DMS53 (cell line): ENCODE measurements at regions not wholly inside any gene's neighbourhood (a gene's known extent, or its start where the extent isn't known, plus 50 kb on each side); places are given as distances from the start of the nearest gene placed in this dataset.
A peak's percentile ranks its signal among the peaks of the same experiment; 100 is the strongest.

Experiments
- DNase-seq: peaks from one replicate; lab custom pipeline; 2025; lab: John Stamatoyannopoulos, UW

DNA sequence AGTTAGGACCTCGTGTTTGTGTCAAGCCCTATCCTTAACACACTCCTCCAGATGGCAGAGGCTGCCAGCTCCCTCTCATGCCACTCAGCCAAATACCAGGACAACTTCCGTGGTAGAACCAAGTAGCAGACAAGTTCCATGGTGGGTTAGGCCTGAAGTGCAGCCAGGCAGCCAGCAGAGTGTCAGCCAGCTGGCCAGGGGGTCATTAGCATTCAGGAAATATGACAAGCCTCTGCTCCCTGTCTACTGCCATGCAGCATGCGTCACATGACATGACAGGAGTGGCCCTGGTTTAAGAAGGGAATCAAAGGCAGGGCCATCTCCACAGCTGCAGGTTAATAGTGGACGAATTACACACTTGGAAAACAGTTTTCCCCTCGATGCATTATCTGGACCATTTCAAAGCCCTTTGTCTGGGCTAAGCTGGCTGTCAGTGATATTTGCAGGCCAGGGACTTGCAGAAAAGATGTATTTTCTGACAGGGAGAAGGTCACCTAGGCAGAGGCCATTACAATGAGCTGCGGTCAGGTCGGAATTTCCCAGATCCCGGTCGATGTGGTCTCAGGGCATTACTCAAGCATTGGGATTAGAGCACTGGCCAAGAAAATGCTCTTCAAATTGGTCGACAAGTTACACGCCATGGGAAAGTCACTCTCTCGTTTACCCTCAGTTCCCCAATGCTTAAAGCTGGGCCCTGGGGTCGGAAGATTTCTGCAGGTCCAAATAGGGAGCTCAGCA lies 461.7 kb upstream of the CADM1 start:
- DNase-seq = peak; percentile 90

DNA sequence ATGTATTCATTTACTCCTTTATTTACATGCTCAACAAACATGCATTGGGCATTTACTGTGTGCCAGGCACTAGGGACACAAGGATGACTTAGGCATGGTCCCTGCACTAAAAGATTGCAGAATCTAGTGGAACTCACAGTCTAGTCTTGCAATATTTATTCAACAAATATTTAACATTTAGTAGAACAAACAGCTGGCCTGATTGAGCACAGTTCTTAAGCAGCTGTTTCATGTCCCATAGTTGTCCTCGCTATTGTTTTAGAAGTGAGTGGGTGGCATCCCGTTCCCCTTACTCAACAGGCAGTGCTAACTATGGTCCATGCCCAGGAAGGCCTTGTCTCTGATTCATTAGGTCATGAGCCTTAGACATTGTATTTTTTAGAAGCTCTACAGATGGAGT lies 459.9 kb upstream of the CADM1 start:
- DNase-seq = peak; percentile 85

DNA sequence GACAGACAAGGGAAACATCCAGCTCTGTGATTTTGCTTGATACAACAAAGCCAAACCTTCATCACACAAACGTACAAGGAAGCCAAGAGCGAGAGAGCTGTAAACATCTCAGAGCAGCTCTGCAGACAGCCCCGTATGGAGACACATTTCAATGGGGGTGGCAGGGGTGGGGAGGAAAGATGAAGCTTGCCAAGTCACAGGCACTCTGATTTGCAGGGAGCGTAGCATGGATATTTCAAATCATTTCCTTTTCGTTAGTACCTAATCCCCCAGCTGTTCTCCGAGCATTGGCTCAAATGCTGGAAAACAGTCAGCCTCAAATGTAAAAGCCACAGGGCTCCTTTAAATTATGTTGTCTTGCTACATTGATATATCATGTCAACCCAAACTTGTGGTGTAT lies 458.9 kb upstream of the CADM1 start:
- peak; percentile 88 for DNase-seq

DNA sequence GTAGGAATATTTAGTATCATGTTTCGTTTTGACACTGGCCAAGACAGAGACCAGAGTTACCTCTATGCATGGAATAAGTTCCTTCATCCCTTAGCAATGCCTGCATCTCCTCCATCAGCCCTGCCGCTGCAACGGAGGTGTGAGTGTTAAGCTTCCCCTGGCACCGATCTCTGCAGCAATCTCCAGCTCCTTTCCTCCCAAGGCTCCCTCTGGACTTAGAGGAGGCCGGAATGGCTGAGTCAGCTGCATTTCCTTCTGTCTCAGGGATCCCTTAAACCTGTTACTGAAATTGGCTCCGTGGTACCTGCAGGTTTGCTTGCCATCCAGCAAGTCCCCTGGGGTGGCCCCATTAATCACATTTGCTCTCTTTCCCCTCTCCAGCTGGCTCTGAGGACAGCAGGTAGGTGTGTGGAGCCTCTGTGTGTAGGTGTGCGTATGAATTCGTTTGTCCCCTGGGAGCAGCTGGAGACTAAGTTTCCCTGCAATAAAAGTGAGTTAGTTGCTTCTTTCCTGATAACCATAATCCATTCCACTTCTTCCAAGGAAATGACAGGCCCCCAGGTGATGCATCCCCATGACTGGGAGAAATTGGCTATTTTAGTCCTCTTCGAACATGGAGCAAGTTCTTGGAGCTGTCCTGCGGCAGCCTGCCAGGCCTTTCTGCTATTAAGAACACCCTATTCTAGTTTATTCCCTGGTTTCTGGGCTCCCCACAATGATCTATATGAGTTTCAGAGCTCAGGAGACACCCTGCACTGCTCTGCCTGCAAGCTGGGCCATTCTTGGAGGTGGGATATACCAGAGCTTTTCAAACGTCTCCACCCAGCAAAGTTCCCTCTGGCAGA lies 457.2 kb upstream of the CADM1 start:
- peak; percentile 79 for DNase-seq

DNA sequence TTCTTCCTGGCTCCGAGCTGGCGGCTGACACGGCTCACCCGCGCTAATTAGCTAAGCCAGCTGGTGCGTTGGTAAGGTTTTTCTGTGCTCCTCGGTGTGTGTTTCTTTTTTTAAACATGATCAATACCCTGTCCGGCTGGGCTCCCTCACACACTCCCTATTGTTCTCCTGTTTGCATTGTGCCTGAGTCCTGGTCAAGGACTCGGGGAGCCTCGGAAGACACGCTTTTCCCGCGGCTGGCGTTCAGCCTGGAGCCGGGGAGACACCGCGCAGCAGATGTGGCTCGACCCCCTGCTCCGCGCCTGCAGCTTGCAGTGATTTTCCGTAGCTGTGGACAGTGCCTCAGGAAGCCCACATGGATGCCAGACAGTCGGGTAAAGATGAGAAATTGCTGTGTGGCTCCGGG lies 454.9 kb upstream of the CADM1 start:
- peak; percentile 83 for DNase-seq

DNA sequence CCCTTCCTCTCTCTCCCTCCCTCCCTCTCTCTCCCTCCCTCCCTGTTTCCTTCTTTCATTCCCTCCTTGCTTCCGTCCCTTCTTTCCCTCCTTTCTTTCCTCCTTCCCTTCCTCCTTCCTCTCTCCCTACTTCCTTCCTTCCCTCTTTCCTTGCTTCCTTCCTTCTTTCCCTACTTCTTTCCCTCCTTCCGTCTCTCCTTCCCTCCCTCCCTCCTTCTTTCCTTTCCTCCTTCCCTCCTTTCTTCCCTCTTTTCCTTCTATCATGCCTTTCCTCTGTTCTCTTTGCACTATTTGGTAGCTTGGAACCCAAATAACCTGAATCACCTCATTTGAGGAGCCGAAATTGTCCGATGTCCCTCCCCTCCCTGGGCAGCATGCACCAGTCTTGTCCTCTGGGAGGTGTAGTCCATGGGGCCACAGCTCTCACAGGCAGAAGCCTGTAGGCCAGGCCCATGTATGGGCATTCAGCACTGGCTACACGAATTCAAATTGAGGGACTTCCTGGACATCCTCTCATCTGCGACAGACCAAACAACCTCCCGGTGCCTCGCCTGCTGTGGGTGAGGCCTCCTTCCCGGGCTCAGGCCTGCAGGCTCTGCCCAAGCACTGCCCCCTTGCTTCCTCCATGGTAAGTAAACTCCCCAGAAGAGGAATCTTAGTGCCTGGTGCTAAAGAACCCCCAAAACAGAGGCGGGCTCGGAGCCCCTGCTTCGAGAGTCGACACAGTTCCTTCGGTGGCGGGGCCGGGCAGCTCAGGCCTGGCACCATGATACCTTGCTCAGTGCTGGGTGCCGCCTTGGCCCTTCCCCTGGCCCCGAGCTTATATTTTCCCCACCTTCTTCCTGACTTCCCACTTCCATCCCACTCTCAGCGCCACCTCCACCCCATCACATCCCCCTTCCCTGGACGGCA lies 454.1 kb upstream of the CADM1 start:
- peak; percentile 98 for DNase-seq

DNA sequence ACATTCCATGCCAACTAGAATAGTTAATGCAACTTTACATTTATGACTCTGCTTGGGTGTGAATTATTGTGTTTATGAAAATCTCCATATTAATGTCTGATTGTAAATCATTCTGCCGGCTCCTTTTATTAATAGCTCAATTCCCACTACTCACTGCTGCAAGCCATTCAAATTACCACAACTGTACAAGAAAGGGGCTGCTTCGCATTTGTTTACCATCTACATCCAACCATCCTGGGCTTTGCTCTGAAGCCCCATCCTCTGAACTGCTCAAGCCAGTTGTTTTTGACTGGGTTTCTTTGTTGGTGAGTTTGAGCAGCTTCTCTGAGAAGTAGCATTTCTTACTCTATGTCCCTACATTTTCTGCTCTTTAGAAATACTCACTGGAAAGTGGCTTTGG lies 451.6 kb upstream of the CADM1 start:
- DNase-seq = no peak

DNA sequence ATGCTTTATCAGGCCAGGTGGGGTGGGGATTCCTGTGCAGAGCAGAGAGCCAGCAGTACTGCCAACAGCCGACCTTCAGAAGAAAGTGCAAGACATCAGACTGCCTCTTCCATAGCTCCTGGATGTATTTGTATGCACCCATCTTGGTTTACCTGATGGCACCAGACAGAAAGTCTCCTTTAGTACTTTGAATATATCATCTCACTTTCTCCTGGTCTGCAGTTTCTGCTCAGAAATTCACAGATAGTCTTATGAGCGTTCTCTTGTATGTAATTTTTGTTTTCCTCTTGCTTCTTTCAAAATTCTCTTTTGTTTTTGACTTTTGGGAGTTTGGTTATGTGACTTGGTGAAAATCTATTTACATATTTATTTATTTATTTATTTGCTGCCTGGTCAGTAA lies 446.4 kb upstream of the CADM1 start:
- no peak for DNase-seq

DNA sequence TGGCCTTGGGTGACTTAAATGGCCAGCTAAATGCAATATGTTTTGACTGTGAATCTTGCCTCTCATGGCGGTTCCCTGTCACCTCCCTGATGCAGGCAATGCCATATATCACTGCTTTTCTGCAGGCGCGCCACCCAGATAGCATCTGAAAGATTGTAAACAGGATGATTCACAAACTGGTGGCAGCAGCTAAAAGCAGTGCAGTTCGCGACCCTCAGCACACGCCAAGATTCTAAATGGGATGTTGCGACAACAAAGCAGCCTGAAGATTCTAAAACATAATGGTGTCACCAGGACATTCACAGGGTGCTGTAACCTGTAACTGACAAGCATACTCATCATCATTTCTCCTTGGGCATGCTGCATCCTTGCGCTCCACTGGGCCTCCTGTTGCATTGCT lies 440.4 kb upstream of the CADM1 start:
- DNase-seq = no peak

DNA sequence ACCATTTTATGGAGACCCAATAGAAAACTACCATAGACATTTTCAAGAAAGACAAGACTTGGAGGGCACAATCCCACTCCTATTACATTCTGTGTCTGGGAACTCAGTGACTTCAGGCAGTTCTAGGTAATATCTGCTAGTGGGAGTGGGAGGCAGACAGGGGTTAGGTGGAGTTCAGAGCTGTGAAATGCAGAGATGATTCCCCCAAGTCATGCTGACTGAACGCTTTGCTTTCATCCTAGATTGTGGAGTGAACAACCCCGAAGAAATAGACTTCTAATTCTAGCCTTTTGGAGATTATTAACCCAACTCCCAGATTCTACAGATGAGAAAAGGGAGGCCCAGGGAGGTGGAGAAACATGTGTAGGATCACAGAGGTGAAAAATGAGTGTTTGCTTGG lies 437.8 kb upstream of the CADM1 start:
- DNase-seq = no peak

DNA sequence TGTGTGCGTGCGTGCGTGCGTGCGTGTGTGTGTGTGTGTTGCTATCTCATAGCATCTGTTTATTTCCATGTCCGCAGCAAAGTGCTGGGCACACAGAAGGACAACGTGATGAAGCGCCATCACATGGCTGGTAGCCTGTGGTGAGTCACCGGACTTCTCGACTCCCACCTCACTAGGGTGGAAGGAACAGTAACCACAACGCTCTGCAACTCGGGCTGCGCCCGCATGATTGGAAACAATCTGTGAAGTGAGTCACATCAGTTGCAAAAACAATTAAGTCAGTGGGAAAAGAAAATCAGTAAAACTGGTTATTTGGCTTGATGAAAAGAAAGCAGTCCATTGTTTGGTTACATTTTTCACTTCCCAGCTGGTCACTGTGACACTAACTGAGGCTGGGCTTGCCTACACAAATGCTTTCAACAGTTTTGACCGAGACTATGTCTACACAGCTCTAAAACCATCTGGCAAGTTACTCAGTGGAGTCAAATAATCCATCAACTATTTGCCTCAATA lies 437.3 kb upstream of the CADM1 start:
- peak; percentile 99 for DNase-seq

DNA sequence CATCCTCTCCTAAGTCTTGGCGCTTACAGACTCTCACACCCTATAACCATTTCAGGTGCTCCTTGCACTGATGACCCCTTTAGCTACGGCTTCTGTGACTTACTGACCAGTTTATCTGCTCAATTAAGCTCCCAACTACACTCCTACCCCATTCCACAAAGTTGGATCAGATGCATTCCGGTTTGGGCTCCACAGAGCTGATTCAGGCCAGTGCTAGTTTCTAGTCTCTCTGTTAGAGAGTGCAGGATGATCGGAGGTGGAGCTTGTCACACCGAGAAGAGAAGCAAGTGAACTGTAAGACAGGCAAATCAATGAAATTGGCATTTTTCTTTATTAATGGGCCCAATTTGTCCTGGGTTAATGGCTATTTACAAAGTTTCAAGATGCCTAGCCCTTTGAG lies 436.8 kb upstream of the CADM1 start:
- peak; percentile 89 for DNase-seq

DNA sequence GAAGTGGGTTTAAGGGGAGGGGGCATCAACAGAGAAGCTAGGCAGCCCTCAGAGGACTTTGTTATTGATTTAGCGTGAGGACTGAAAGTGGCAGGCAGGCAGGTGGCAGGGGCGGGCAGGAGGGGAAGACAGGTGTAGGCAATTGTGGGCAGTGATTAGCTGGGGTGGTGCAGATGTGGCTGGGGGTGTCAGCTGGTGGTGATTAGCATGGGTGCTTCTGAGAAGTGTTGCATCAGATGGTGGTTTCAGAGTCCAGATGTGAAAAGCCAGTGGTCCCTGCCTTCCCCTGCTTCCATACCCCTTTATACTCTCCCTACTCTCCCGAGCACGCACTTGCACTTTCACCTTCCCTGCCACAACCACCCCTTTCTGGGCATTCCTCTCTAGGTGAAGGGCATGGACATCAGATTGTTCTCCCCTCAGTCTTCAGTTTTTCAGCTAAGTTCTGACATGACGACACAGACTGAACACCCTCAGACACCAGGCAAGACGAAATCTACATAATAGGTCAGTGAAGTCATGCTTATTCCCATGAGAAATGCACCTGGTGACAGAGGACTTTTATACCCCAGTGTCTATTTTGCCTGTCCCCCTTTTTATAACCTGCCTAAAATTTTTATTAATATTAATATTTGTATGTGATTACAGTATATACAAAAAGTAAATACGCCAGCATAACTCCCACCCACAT lies 435.7 kb upstream of the CADM1 start:
- DNase-seq = peak; percentile 95

DNA sequence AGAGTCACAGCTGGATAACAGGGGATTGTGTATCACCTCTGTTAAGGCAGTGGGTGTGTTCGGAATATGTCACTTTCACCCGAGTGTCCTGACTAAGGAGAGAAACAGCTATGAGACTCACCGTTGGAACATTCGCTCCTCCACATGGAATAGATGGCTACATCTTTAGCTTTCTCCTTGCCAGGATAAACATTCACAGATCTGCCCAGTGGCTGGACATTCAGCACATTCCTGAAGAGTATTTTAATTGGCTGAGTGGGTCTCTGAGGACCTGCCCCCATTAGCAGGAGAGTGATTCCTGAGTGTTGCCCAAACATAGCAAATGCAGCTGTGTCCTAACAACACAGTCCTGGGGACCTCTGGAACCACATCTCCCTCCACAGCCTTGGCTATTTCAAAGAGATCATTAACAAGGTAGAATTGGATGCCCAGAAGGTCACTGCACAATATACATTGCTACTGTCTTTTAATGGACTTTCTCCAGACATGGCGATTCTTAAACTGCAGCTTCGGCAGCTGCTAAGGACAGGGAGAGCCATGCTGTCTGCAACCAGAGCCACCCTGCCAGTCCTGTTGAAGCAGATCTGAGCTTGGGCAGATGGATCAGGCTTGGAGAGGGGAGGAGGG lies 435.0 kb upstream of the CADM1 start:
- DNase-seq = peak; percentile 80

DNA sequence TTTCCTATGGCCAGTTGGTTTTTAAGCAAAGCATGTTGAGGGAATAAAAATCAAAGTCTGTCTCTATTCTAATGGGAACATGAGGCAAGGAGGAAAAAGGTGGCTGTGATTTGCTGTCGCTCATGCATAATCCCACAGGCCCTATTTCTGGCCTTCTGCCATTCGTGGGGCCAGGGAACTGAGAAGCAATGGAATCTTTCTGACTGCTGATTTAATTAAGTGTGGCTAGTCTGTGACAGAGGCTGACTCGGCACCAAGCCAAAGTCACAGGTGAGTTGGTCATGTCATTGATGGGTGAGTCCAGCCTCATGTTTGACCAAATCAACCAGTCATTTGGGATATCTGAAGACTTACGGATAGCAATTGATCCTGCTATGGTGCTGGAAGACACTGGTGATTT lies 429.3 kb upstream of the CADM1 start:
- DNase-seq = no peak

DNA sequence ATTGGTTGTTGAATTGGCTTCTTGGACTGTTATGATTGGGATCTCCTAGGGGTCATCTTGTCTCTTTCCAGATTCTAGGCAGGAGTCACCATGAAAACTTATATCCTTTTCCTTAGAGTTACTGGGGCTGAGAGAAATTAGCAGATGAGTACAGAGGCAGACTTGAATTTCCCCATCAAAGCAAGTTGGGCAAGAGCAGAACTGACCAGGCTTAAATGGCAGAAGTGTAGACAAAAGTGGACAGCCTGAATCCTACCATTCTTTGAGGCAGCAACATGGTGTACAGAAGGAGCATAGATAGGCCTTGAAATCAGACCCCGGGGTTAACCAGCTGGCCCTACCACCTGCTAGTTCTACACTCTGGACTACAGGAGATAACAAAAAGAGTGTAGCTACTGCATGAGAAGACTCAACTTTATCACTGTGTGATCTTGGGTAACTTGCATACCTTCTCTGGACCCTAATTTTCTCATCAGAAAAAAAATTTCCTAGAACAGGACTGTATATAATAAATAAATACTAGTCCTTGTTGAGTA lies 427.4 kb upstream of the CADM1 start:
- no peak for DNase-seq

DNA sequence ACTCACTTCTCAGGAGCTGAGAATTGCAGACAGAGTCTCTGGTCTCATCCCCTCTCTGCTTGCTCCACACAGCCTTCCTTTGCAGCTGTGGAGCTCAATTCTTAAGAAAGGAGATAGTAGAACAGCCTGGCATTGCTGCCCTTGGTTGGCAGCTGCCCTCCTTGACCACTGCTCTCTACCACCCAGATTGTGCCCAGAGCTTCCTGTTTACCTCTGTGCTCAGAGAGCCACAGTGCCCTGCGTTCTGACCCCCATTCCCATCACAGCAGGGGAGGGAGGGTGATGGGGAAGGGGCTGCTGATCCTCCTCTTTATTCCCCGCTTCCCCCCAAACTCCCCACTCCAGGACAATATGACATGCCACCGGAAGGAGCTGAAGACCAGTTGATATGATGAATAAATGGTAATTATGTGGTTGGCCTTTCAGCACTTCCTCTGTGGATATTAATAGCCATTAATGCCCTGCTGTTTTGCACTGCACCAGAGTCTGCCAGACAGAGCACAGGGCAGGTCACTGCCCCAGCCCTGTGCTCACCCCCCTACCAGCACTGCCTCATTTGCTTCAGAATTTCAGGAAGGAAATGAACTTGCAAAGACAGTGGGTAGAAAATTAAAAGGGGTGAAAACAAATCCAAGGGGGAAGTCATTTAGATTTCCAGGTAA lies 426.8 kb upstream of the CADM1 start:
- DNase-seq = no peak

DNA sequence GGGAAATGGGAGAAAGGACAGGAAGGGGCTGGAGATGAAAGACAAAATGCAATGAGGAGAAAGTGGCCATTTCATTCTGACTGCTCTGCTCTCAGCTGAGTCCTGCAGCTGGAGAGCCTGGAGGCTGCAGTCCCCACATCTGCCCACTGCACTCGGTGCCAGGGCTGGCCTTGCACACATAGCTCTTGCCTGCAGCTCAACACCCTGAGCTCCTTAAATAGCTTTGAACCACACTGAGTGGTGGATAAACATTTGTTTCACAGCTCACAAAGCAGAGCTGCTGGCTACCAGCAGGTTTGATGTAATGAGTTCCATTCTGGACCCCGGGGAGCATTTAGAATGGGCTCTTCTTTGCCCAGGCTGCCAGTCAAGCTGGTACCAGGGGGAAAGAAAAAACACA lies 426.1 kb upstream of the CADM1 start:
- peak; percentile 69 for DNase-seq

DNA sequence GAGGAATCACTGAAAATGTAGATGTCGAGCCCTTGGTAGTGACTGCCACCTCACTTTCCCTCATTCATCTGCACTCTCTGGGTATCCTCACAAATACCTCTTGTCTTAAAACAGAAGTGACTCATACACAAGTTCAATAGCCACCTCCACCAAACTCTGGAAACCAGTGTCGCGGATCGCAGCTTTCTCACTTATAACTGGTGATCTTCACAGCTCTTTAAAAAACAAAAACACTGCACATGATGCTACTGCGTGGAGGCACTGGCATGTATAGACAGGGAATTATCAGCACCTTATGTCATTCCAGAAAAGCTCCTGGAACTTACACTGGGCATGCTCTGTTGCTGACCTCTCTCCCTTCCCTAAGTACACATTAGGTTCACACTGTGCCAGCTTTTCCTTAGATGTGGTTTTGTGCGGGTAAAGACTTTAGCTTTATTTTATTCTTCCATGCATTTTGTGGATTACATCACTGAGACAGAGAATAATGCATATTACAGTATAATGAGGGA lies 425.5 kb upstream of the CADM1 start:
- peak; percentile 64 for DNase-seq

DNA sequence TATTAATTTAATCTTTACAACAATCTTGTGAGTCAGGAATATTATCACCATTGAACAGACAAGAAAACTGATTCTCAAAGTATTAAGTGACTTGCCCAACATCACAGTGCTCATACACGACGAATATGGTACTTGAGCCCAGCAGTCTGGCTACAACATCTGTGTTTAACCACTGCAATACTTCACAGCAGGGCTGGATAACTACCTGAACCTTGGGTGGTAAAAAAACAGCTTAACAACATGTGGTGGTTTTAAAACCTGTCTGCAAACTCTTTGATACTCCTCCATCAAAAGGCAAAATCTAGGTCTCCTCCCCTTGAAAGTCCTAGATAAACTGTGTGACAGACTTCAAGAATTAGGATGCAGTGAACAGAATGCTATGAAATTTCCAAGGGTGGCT lies 424.6 kb upstream of the CADM1 start:
- no peak for DNase-seq
